Adrenal gland (tissue), 5 donors: ENCODE measurements at regions not wholly inside any gene's neighbourhood (a gene's known extent, or its start where the extent isn't known, plus 50 kb on each side); places are given as distances from the start of the nearest gene placed in this dataset.

ENCODE experiments used
- POLR2A ChIP-seq, 2 donors: fragments of 450-650 bp; IDR thresholded peaks; one replicate each; pipeline ENCODE4 v1.6.1; 2017; ENCODE audit warnings: antibody characterized with exemption in 2 of 2, mild to moderate bottlenecking in 2 of 2, moderate library complexity in 1 of 2
- TF ChIP-seq, protein P1 (sequence below), 6 experiments: fragments of 450-650 bp in 4 of 6; fragments of 200-600 bp in 2 of 6; sonication (generic) in 1 of 6; IDR thresholded peaks; 1 replicate in 5 of 6; 2 replicates in 1 of 6; pipeline versions ENCODE4 v1.5.1 to v1.8.0; 2016 to 2021; ENCODE audit warnings: antibody characterized with exemption in 6 of 6, mild to moderate bottlenecking in 2 of 6, moderate library complexity in 1 of 6
- donor health status: DM: no; HTN: no; CAD: no.

DNA sequence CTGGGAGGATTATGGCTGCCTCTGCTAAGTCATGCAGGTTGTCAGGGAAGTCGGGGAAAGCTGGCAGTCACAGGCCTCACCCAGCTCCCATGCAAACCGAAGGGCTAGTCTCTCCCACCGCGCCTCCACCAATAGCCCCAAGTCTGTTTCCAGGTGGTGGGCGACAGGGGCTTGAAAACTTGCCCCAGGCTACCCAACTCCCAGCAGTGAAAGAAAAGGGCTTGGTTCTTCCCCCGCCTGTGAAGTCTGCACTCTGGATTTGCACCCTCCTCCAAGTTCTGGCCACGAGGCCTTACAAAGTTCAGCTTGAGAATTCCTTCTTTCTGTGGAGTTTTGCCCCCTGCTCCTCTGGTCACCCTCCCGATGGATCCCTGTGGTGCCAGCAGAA, 99.9 kb upstream of the CHST15 start:
- TF ChIP-seq, protein P1, sequence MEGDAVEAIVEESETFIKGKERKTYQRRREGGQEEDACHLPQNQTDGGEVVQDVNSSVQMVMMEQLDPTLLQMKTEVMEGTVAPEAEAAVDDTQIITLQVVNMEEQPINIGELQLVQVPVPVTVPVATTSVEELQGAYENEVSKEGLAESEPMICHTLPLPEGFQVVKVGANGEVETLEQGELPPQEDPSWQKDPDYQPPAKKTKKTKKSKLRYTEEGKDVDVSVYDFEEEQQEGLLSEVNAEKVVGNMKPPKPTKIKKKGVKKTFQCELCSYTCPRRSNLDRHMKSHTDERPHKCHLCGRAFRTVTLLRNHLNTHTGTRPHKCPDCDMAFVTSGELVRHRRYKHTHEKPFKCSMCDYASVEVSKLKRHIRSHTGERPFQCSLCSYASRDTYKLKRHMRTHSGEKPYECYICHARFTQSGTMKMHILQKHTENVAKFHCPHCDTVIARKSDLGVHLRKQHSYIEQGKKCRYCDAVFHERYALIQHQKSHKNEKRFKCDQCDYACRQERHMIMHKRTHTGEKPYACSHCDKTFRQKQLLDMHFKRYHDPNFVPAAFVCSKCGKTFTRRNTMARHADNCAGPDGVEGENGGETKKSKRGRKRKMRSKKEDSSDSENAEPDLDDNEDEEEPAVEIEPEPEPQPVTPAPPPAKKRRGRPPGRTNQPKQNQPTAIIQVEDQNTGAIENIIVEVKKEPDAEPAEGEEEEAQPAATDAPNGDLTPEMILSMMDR (IDR thresholded peaks at IDR 0.05): no peak
- TF ChIP-seq POLR2A (IDR thresholded peaks at IDR 0.05): no peak
